ENCODE measurements at regions not wholly inside any gene's neighbourhood (a gene's known extent, or its start where the extent isn't known, plus 50 kb on each side); places are given as distances from the start of the nearest gene placed in this dataset.

GRCh38 chr4:100299046-100299840 is 109.0 kb upstream of the DDIT4L start:
- Histone ChIP-seq H3K4me1 (peaks cover 0 to 6% of the 10 kb centered on the region in 2 donors), H3K27ac (no peak overlapping the region), H3K9me3 (no peaks in the 10 kb centered on the region), H3K36me3 (no peaks in the 10 kb centered on the region), H3K27me3 (no peaks in the 10 kb centered on the region), H3K4me3 (replicated peaks in 1 of 3) (no peak overlapping the region)
- 30 to 35% methylated on average over 2 of the region's 2 CpGs for WGBS, 2 donors
- no peak for DNase-seq
- TF ChIP-seq CTCF (IDR thresholded peaks at IDR 0.05) = no peak
- TF ChIP-seq POLR2A (IDR thresholded peaks at IDR 0.05) = no peak
- intact Hi-C loops (cut with DNase I) = no loop called here

GRCh38 chr4:100295792-100296191 is 105.5 kb upstream of the DDIT4L start:
- Histone ChIP-seq H3K27me3 (no peaks in the 10 kb centered on the region), H3K9me3 (no peaks in the 10 kb centered on the region), H3K4me3 (replicated peaks in 1 of 3) (no peak overlapping the region), H3K27ac (no peak overlapping the region), H3K4me1 (peaks cover 0 to 6% of the 10 kb centered on the region in 2 donors), H3K36me3 (no peaks in the 10 kb centered on the region)
- intact Hi-C loops (cut with DNase I) = no loop called here
- DNase-seq = no peak
- WGBS, 2 donors = 63 to 81% methylated on average over 2 of the region's 2 CpGs
- no peak for TF ChIP-seq POLR2A (IDR thresholded peaks at IDR 0.05)
- TF ChIP-seq CTCF (IDR thresholded peaks at IDR 0.05) = no peak

GRCh38 chr4:100294356-100294755 is 104.1 kb upstream of the DDIT4L start:
- Histone ChIP-seq H3K27me3 (no peaks in the 10 kb centered on the region), H3K36me3 (no peaks in the 10 kb centered on the region), H3K27ac (no peak overlapping the region), H3K9me3 (no peaks in the 10 kb centered on the region), H3K4me3 (replicated peaks in 1 of 3) (no peak overlapping the region), H3K4me1 (peaks cover 0 to 2% of the 10 kb centered on the region in 2 donors)
- WGBS, 2 donors = 79 to 85% methylated on average over 1 of the region's 1 CpG
- intact Hi-C loops (cut with DNase I) = no loop called here
- DNase-seq = no peak
- TF ChIP-seq CTCF (IDR thresholded peaks at IDR 0.05) = no peak
- no peak for TF ChIP-seq POLR2A (IDR thresholded peaks at IDR 0.05)

- Histone ChIP-seq H3K4me3 (replicated peaks in 1 of 3) (no peak overlapping the region), H3K9me3 (no peaks in the 10 kb centered on the region), H3K27ac (no peak overlapping the region), H3K4me1 (no peaks in the 10 kb centered on the region), H3K27me3 (no peaks in the 10 kb centered on the region), H3K36me3 (no peaks in the 10 kb centered on the region)
- intact Hi-C loops (cut with DNase I) = no loop called here
- TF ChIP-seq POLR2A (IDR thresholded peaks at IDR 0.05) = no peak
- no peak for DNase-seq
- 88 to 93% methylated on average over 2 of the region's 2 CpGs for WGBS, 2 donors
These were observed 100.3 kb upstream of the DDIT4L start for GRCh38 chr4:100290585-100290984.

GRCh38 chr4:100289946-100290345 is 99.7 kb upstream of the DDIT4L start:
- 63 to 65% methylated on average over 1 of the region's 1 CpG for WGBS, 2 donors
- Histone ChIP-seq H3K4me1 (no peaks in the 10 kb centered on the region), H3K36me3 (no peaks in the 10 kb centered on the region), H3K27me3 (no peaks in the 10 kb centered on the region), H3K9me3 (no peaks in the 10 kb centered on the region), H3K27ac (no peak overlapping the region), H3K4me3 (replicated peaks in 1 of 3) (no peak overlapping the region)
- TF ChIP-seq CTCF (IDR thresholded peaks at IDR 0.05) = no peak
- TF ChIP-seq POLR2A (IDR thresholded peaks at IDR 0.05) = no peak
- intact Hi-C loops (cut with DNase I) = no loop called here
- DNase-seq = no peak
